Natural killer cell treated with Interleukin-12 subunit alpha and Interleukin-12 subunit beta and Interleukin-15 and Interleukin-18, amount 100 ng/mL, for 72 hours (primary cell): ENCODE measurements at regions not wholly inside any gene's neighbourhood (a gene's known extent, or its start where the extent isn't known, plus 50 kb on each side); places are given as distances from the start of the nearest gene placed in this dataset.

Source experiments
- ATAC-seq, 2 donors: fragments of 150-1000 bp; cut with Tn5 transposase in 1 of 2; sonication (Bioruptor Pico), chemical (Tn5 transposase) in 1 of 2; 2 replicates each; pipeline ENCODE4 v1.10.0; 2021
- DNase-seq: peaks from one replicate; pipeline ENCODE4 v3.0.0; 2022; ENCODE audit warnings: low spot score
- H3K27ac Mint-ChIP-seq, 2 donors: 1 replicate in 1 of 2; 2 replicates in 1 of 2; pipeline ENCODE4 v1.8.0; 2022; ENCODE audit warnings: mixed read lengths in 2 of 2, mild to moderate bottlenecking in 1 of 2, moderate library complexity in 1 of 2
- H3K27me3 Mint-ChIP-seq, 2 donors: 1 replicate in 1 of 2; 2 replicates in 1 of 2; pipeline ENCODE4 v1.8.0; 2022; ENCODE audit warnings: mixed read lengths in 2 of 2
- H3K36me3 Mint-ChIP-seq: one replicate; pipeline ENCODE4 v1.8.0; 2022; ENCODE audit warnings: mixed read lengths
- H3K4me1 Mint-ChIP-seq, 2 donors: 1 replicate in 1 of 2; 2 replicates in 1 of 2; pipeline ENCODE4 v1.8.0; 2022; ENCODE audit warnings: low read depth in 2 of 2, mixed read lengths in 2 of 2, mild to moderate bottlenecking in 1 of 2
- H3K4me3 Mint-ChIP-seq: one replicate; pipeline ENCODE4 v1.8.0; 2022; ENCODE audit warnings: mixed read lengths
- H3K9me3 Mint-ChIP-seq: 2 replicates; pipeline ENCODE4 v1.8.0; 2022; ENCODE audit warnings: mixed read lengths

DNA sequence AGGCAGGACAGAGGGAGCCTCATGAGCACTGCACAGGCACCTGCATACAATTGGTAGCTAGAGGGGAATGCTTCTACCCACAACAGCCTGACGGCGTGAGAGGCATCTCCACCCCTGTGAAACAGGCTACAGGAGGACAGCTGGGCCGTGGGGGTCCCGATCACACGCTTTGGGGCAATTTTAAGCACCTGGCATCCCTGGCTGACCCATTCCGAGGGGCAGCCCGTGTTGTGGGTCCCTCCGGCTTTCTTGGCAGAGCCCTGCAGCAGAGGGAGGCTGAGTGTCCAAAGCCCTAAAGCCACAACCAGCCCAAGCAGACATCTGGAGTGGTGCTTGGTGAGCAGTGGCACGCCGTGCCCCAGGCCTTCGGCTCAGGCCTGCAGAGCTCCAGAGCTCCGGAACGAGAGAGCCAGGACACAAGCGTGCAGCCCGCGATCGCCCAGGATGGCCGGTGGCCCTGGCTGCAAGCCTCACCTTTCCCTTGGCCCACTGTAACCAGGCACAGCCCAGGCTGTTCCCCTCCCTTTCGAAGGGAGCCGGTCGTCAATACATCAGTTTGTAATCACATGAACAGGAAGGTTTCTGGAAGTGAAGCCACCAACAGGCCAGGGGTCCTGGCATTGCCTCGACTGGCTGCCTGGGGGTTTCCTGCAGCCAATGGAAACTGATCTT is 81.4 kb downstream of the DLL1 start:
- peaks cover 10 to 25% of the 10 kb centered on the region in 2 donors for H3K27me3 Mint-ChIP-seq
- ATAC-seq (peak in 1 of 2 donors; percentile 13), DNase-seq (no peak)
- H3K36me3 Mint-ChIP-seq, result peaks cover under 1% of the 10 kb centered on the region
- peaks cover under 1% of the 10 kb centered on the region for H3K9me3 Mint-ChIP-seq
- peaks cover 4 to 10% of the 10 kb centered on the region in 2 donors for H3K4me1 Mint-ChIP-seq
- no peak overlapping the region for H3K4me3 Mint-ChIP-seq
- H3K27ac Mint-ChIP-seq, result no peak overlapping the region

DNA sequence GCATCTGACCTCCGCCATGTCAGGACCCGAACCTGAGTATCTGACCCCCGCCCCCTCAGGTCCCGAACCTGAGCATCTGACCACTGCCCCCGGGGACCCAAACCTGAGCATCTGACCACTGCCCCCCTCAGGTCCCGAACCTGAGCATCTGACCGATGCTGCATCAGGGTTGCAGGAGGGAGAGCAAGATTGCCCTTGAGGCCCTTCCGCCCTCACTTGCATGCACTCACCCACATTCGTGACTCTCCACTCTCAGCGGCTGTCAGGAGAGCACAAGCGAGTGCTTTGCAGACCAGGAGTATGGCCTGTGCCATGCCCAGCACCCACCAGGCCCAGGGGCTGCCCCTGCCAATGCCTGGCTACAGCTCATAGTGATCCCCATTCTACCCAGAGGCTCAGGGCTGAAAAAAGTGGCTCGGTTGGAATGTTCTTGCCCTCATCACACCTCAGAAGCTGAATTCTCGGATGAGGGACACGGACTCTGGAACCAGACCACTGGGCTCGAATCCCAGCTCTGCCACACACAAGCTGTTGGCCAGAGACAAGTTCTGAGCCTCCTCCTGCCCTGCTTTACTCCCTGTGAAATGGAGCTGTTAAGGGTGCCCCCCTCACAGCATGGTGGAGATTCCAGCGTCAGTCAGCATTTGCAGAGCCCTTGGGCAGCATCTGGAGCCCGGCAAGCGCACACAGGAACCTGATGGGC is 82.1 kb downstream of the DLL1 start:
- ATAC-seq, result no peak
- H3K4me3 Mint-ChIP-seq, result no peak overlapping the region
- H3K9me3 Mint-ChIP-seq, result peaks cover 3% of the 10 kb centered on the region
- DNase-seq, result no peak
- peaks cover 4 to 6% of the 10 kb centered on the region in 2 donors for H3K4me1 Mint-ChIP-seq
- no peak overlapping the region for H3K27ac Mint-ChIP-seq
- peaks cover 10 to 25% of the 10 kb centered on the region in 2 donors for H3K27me3 Mint-ChIP-seq
- H3K36me3 Mint-ChIP-seq, result peaks cover 7% of the 10 kb centered on the region

DNA sequence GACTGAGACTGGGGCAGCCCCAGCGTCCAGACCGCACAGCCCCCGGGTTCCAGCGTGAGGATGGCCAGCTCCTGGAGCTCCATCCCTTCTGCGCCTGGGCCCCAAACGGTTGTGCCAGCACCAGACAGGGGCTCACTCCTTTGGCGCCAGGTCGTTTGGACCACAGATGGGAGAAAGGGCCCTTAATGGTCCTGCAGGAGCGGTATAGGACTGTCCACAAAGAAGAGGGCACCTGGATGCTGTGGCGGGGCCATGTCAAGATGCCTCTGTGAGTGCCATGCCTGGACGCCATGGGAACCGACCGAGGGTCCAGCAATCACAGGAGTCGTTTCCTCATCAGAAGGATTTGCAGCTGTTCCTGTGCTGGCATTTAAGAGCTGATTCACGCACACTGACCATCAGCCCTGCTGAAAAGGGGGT is 82.7 kb downstream of the DLL1 start:
- Mint-ChIP-seq H3K27ac (no peak overlapping the region), H3K36me3 (peaks cover 10% of the 10 kb centered on the region), H3K27me3 (peaks cover 10 to 20% of the 10 kb centered on the region in 2 donors), H3K4me3 (no peak overlapping the region), H3K9me3 (peaks cover 6% of the 10 kb centered on the region), H3K4me1 (peaks cover 4 to 5% of the 10 kb centered on the region in 2 donors)
- no peak for DNase-seq
- ATAC-seq, result no peak

DNA sequence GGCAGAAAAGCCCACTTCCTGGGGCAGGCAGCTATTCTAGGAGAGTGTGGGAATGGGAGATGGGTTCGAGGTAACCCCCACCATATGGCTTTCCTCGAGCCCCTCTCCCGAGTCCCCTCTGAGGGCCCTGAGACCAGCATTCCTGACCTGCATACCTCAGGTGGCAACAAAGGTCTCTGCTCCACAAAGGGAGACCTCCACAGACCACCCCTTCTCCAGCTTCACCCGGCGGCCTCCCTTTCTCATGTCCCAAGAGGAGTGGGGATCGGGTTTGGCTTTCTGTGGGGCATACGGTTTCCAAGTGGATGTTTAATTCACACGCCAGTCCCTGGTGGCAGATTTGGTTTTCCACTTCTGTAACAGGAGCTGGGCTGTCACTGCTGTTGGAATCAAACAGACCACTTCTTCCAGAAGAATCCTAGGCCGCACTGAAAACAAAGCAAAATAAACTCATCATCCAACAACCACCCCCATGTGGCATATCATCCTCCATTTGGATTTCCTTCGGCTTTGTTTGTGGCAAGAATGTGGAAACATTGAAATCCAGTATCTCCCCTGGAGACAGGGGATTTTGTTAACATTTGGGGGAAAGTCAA is 83.2 kb downstream of the DLL1 start:
- ATAC-seq (no peak), DNase-seq (no peak)
- peaks cover 8% of the 10 kb centered on the region for H3K9me3 Mint-ChIP-seq
- no peak overlapping the region for H3K27ac Mint-ChIP-seq
- peaks cover 10 to 17% of the 10 kb centered on the region in 2 donors for H3K27me3 Mint-ChIP-seq
- peaks cover 4 to 5% of the 10 kb centered on the region in 2 donors for H3K4me1 Mint-ChIP-seq
- peaks cover 13% of the 10 kb centered on the region for H3K36me3 Mint-ChIP-seq
- no peak overlapping the region for H3K4me3 Mint-ChIP-seq

DNA sequence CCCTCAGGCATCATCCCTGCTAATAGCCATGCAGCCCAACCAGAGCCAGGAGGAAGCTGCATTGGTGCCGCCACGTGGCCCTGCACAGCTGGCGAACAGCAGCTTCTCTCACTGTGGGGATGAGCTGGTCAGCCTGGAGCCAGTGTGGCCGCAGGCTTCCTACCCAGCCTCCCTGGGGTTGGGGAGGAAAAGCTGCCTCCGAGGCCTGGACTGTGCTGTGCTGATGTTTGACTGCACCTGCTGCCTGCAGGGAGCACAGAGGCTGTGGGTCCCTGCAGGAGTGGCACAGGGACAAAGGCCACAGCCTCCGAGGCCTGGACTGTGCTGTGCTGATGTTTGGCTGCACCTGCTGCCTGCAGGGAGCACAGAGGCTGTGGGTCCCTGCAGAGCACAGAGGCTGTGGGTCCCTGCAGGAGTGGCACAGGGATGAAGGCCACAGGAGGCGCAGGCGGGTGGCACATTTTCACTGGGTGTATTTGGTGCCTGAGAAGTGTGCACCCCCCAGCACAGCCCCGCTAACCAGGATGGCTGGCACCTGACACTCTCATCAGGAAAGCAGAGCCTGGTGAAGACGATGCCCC is 83.9 kb downstream of the DLL1 start:
- DNase-seq (no peak), ATAC-seq (peak in 1 of 2 donors; percentile 6)
- Mint-ChIP-seq H3K36me3 (peaks cover 13% of the 10 kb centered on the region), H3K27ac (no peak overlapping the region), H3K4me3 (no peak overlapping the region), H3K27me3 (peaks cover 10 to 13% of the 10 kb centered on the region in 2 donors), H3K9me3 (peaks cover 8% of the 10 kb centered on the region), H3K4me1 (peaks cover 4 to 5% of the 10 kb centered on the region in 2 donors)

DNA sequence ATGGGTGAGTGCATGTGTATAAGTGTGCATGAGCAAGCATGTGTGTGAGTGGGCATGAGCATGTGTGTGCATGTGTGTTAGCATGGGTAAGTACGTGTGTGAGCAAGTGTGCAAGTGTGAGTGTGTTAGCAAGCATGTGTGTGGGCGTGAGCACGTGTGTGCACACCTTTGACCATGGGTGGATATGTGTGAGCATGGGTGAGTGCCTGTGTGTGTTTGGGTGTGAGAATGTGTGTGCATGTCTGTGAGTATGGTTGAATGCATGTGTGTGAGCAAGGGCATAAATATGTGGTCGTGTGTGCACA is 84.6 kb downstream of the DLL1 start:
- DNase-seq (no peak), ATAC-seq (peak in 1 of 2 donors; percentile 24)
- Mint-ChIP-seq H3K4me1 (peaks cover 4 to 5% of the 10 kb centered on the region in 2 donors), H3K4me3 (no peak overlapping the region), H3K27me3 (peaks cover 9 to 10% of the 10 kb centered on the region in 2 donors), H3K27ac (no peak overlapping the region), H3K36me3 (peaks cover 13% of the 10 kb centered on the region), H3K9me3 (peaks cover 8% of the 10 kb centered on the region)

DNA sequence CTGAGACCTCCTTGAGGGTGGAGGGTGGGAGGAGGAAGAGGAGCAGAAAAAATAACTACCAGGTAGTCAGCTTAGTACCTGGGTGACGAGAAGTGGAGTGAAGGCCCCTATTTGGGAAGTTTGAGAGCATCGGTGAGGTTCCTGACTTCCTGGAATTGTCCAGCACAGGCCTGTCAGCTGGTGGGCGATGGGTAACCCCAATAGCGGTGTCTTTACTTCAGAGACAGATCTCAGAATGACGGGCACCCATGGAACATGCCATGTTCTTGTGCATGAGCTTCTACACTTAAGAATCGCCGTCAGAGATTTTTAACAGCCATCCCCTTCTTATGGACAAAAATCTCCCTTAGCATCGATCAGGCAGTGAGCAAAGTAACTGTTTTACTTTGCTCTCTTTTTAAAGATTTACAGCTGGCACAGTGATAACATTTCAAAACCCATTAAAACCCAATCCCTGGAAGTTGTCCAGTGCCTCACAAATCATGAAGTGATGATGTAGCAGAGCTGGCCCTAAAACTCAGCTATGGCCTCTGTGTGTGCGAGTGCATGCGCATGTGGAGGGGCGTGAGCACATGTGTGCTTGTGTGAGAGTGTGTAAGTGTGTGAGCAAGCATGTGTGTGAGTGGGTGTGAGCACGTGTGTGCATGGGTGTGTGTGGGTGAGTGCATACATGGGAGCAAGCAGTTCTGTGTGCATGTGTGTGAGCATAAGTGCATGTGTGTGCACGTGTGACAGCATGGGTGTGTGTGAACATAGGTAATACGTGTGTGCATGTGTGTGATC is 85.2 kb downstream of the DLL1 start:
- Mint-ChIP-seq H3K27me3 (peaks cover 6 to 8% of the 10 kb centered on the region in 2 donors), H3K36me3 (peaks cover 13% of the 10 kb centered on the region), H3K4me3 (no peak overlapping the region), H3K27ac (no peak overlapping the region), H3K4me1 (peaks cover 4 to 5% of the 10 kb centered on the region in 2 donors), H3K9me3 (peaks cover 8% of the 10 kb centered on the region)
- DNase-seq, result no peak
- no peak for ATAC-seq

DNA sequence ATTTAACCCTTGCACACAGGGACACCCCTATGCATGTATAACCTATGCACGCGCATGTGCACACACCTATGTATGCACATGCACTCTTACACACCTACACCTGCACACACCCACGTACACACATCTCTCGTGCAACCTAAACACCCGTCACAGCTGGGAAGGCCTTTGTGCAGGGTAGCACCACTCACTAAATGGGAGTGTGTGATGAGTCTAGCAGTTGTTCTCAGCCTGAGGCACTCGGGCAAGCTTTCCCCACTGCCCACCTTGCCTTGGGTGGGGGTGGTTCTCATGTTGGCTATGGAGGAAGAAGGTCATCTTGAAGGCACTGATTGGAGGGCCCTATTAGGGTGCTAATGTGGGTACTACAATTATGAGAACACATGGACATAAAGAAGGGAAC is 85.8 kb downstream of the DLL1 start:
- DNase-seq (no peak), ATAC-seq (no peak)
- peaks cover 8% of the 10 kb centered on the region for H3K9me3 Mint-ChIP-seq
- no peak overlapping the region for H3K4me3 Mint-ChIP-seq
- no peak overlapping the region for H3K27ac Mint-ChIP-seq
- H3K36me3 Mint-ChIP-seq, result peaks cover 13% of the 10 kb centered on the region
- H3K4me1 Mint-ChIP-seq, result peaks cover 4 to 5% of the 10 kb centered on the region in 2 donors
- peaks cover under 1 to 5% of the 10 kb centered on the region in 2 donors for H3K27me3 Mint-ChIP-seq

DNA sequence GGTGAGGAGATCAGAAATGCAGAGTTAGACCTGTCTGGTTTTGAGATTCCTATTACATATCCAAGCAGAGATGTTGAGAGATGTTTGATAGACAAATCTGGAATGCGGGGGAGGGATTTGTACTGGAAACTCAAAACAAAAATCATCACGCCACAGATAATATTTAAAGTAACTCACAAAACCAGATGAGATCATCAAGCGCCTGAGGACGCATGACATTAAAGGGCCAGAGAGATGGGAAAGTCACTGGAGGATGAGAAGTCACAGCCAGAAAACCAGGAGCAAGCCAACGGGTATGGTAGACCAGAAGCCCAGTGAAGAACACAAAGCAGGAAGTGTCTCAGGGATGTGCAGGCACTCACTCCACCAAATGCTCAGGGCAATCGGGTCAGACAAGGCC is 87.7 kb downstream of the DLL1 start:
- Mint-ChIP-seq H3K27me3 (peaks cover 8 to 10% of the 10 kb centered on the region in 2 donors), H3K27ac (no peak overlapping the region), H3K4me1 (peaks cover 11 to 12% of the 10 kb centered on the region in 2 donors), H3K4me3 (no peak overlapping the region), H3K36me3 (peaks cover 13% of the 10 kb centered on the region), H3K9me3 (peaks cover 8% of the 10 kb centered on the region)
- DNase-seq (no peak), ATAC-seq (no peak)

DNA sequence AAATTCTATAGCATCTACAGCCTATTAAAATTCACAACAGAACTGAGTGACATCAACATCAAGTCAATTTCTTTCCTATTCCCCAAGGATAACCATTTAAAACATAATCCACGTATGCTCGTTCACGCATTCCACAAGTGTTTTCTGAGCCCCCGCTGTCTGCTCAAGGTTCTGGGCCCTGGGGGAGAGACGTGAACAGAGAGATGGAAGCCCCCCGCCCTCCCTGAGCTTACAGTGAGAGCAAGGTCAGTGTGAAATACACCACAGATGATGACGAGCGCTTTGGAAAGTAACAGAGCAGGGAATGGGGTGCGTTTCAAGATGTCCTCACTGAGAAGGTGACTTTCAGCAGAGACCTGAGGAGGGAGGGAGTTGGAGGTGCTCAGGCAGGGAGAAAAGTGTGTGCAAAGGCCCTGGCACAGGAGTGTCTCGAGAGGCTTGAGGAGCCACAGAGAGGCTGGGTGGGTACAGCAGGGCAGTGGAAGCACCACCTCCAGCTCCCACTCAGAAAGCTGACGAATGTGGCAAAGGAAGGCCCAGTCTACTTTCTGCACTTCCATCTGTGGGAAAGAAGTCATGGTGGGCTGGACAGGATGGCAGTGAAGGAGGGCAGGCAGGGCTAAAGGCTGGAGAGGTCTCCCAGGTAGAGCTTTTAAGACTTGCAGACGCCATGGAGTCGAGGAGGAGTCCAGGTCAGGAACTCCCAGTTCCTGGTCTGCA is 88.3 kb downstream of the DLL1 start:
- ATAC-seq, result no peak
- H3K4me1 Mint-ChIP-seq, result peaks cover 14 to 16% of the 10 kb centered on the region in 2 donors
- H3K36me3 Mint-ChIP-seq, result peaks cover 13% of the 10 kb centered on the region
- H3K27ac Mint-ChIP-seq, result peak overlapping the region in 1 of 2 donors; percentile 15
- H3K9me3 Mint-ChIP-seq, result peaks cover 8% of the 10 kb centered on the region
- peaks cover 8 to 10% of the 10 kb centered on the region in 2 donors for H3K27me3 Mint-ChIP-seq
- H3K4me3 Mint-ChIP-seq, result no peak overlapping the region
- DNase-seq, result no peak

DNA sequence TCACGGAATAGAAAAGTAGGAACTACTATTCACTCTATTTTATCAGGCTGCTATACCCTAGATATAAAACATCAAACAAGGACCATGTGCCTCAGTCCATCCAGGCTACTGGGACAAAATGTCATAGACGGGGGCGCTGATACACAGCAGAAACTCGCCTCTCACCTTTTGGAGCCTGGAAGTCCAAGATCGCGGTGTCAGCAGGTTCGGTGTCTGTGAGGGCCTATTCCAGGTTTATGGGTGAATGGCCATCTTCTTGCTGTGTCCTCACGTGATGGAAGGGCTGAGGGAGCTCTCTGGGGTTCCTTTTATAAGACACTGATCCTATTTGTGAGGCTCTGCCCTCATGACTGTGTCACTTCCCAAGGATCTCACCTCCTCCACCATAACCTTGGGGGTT is 89.5 kb downstream of the DLL1 start:
- ATAC-seq (no peak), DNase-seq (no peak)
- H3K27ac Mint-ChIP-seq, result no peak overlapping the region
- peaks cover 23% of the 10 kb centered on the region for H3K36me3 Mint-ChIP-seq
- peaks cover 10 to 18% of the 10 kb centered on the region in 2 donors for H3K27me3 Mint-ChIP-seq
- H3K9me3 Mint-ChIP-seq, result peaks cover 8% of the 10 kb centered on the region
- no peak overlapping the region for H3K4me3 Mint-ChIP-seq
- H3K4me1 Mint-ChIP-seq, result peaks cover 13 to 19% of the 10 kb centered on the region in 2 donors

DNA sequence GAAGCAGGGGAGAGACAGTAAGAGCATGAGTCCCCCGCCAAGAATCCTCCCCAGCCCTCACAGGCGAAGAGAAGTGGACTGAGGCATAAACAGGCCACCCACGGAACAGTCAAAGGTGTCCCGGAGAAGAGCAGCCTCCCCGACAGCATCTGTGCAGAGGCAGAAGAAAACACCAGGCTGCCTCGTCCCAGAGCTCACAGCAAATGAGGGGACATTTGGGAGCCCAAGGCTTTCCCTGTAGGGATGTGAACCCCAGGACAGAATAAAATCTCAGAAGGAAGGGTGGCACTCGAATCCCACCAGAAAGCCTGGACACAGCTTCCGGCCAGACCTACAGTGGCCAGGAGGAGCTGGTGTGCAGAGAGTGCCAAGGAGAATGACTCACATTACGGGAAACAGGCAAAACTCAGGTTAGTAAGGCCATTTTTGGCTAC is 90.4 kb downstream of the DLL1 start:
- H3K9me3 Mint-ChIP-seq, result peaks cover 14% of the 10 kb centered on the region
- ATAC-seq (no peak), DNase-seq (no peak)
- no peak overlapping the region for H3K4me3 Mint-ChIP-seq
- H3K27ac Mint-ChIP-seq, result no peak overlapping the region
- H3K27me3 Mint-ChIP-seq, result peaks cover 13 to 27% of the 10 kb centered on the region in 2 donors
- peaks cover 10 to 15% of the 10 kb centered on the region in 2 donors for H3K4me1 Mint-ChIP-seq
- peaks cover 32% of the 10 kb centered on the region for H3K36me3 Mint-ChIP-seq

DNA sequence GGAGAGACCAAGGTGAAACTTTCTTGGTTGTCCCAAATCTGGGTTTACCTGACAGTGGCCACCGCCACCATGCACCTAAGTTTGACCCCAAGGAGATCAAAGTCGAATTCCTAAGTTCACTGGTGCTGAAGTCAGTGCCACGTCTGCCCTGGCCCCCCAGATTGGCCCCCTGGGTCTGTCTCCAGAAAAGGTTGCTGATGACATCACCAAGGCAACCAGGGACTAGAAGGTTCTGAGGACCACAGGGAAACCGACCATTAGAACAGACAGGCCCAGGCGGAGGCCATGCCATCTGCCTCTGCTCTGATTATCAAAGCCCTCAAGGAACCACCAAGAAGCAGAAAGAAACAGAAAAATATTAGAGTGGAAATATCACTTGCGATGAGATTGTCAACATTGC is 91.2 kb downstream of the DLL1 start:
- H3K27me3 Mint-ChIP-seq, result peaks cover 13 to 34% of the 10 kb centered on the region in 2 donors
- peaks cover 21% of the 10 kb centered on the region for H3K9me3 Mint-ChIP-seq
- DNase-seq (no peak), ATAC-seq (no peak)
- peaks cover 10 to 15% of the 10 kb centered on the region in 2 donors for H3K4me1 Mint-ChIP-seq
- no peak overlapping the region for H3K27ac Mint-ChIP-seq
- H3K4me3 Mint-ChIP-seq, result no peak overlapping the region
- H3K36me3 Mint-ChIP-seq, result peaks cover 40% of the 10 kb centered on the region
